DND-41 (cell line): ENCODE measurements at regions not wholly inside any gene's neighbourhood (a gene's known extent, or its start where the extent isn't known, plus 50 kb on each side); places are given as distances from the start of the nearest gene placed in this dataset.

ENCODE experiments used
- ATAC-seq: fragments of 200-7000 bp; cut with Tn5 transposase; 3 replicates; pipeline ENCODE4 v1.9.1; 2021; ENCODE audit warnings: low read depth; ENCODE audit not compliant: insufficient read depth
- DNase-seq: peaks from one replicate; pipeline ENCODE4 v3.0.0-alpha.2; 2020
- H2AFZ ChIP-seq: 2 replicates; pipeline ENCODE4 v1.6.0; 2012; ENCODE audit warnings: low read depth, low read length
- H3K27ac ChIP-seq: 2 replicates; pipeline ENCODE4 v1.5.1; 2012; ENCODE audit warnings: low read length, inconsistent platforms
- H3K27me3 ChIP-seq: fragments of 200-600 bp; sonication (generic); 2 replicates; pipeline ENCODE4 v1.6.0; 2012; ENCODE audit warnings: low read length, mild to moderate bottlenecking, inconsistent platforms; ENCODE audit not compliant: insufficient read depth, poor library complexity
- H3K36me3 ChIP-seq: 2 replicates; pipeline ENCODE4 v1.5.1; 2012; ENCODE audit warnings: low read length, inconsistent platforms; ENCODE audit not compliant: insufficient read depth
- H3K4me1 ChIP-seq: 2 replicates; pipeline ENCODE4 v1.5.1; 2012; ENCODE audit warnings: mild to moderate bottlenecking, low read length; ENCODE audit not compliant: insufficient read depth
- H3K4me2 ChIP-seq: 2 replicates; pipeline ENCODE4 v1.6.0; 2012; ENCODE audit warnings: mild to moderate bottlenecking, moderate library complexity, low read length, inconsistent platforms; ENCODE audit not compliant: insufficient read depth
- H3K4me3 ChIP-seq, 2 experiments: fragments of 200-600 bp in 1 of 2; shearing (Covaris generic) in 1 of 2; 2 replicates each; pipeline ENCODE4 v1.5.1; 2012 to 2016; ENCODE audit warnings: inconsistent platforms in 2 of 2, low read length in 2 of 2, mild to moderate bottlenecking in 2 of 2, low read depth in 1 of 2, moderate library complexity in 1 of 2
- H3K79me2 ChIP-seq: 2 replicates; pipeline ENCODE4 v1.6.0; 2012; ENCODE audit warnings: low read length, inconsistent platforms; ENCODE audit not compliant: insufficient read depth
- H3K9ac ChIP-seq: 2 replicates; pipeline ENCODE4 v1.6.0; 2012; ENCODE audit warnings: low read depth, mild to moderate bottlenecking, inconsistent platforms, low read length, moderate library complexity
- H3K9me3 ChIP-seq: 2 replicates; pipeline ENCODE4 v1.5.1; 2012; ENCODE audit warnings: low read length, moderate library complexity, mild to moderate bottlenecking, inconsistent platforms; ENCODE audit not compliant: insufficient read depth, severe bottlenecking
- H4K20me1 ChIP-seq: 2 replicates; pipeline ENCODE4 v1.6.0; 2012; ENCODE audit warnings: low read length; ENCODE audit not compliant: insufficient read depth
- EZH2 ChIP-seq: IDR thresholded peaks from 3 replicates; pipeline ENCODE4 v1.6.1; 2012; ENCODE audit warnings: borderline replicate concordance, low read depth, mild to moderate bottlenecking, moderate library complexity, low read length, inconsistent platforms; ENCODE audit not compliant: severe bottlenecking
- TF ChIP-seq, protein P1 (sequence below): IDR thresholded peaks from 2 replicates; pipeline ENCODE4 v1.5.1; 2012; ENCODE audit warnings: borderline replicate concordance, low read length, moderate library complexity, mild to moderate bottlenecking; ENCODE audit not compliant: poor library complexity, severe bottlenecking; ENCODE audit errors: extremely low read depth

DNA sequence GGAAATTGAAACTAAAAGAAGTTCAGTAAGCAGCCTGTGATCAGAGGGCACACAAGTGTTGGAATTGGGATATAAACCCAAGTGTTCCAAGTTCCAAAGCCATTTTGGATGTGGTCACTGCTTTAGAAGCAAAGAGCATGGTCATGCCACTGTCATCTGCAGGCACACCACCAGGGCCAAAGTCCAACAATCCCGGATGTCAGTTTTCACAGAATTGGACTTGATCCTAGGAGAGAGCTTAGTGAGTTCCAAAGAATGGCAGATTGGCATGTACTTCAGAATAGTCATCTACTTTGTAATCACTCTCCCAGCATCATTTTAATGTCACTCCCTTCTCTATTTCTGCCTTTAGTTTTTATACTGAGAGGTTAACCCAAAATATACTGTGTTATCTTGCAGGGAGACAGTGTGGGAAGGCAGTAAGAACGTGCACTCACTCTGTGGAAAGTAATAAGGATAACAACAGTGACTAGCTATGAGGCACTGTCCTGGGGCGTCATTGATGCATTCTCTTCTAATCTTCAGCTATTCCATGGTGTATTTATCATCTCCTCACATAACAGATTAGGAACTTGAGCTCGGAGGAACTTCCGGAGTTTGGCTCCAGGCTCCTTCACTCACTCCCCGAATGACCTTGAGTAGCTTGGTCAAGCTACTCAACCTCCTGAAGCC, 388.0 kb downstream of the ACTL7B start:
- Histone ChIP-seq H3K36me3 (no peaks in the 10 kb centered on the region), H3K27me3 (no peaks in the 10 kb centered on the region), H3K9me3 (no peaks in the 10 kb centered on the region), H2AFZ (no peak overlapping the region), H3K4me3 (no peak overlapping the region), H3K4me1 (no peaks in the 10 kb centered on the region), H3K9ac (no peak overlapping the region), H3K27ac (no peak overlapping the region), H3K79me2 (no peaks in the 10 kb centered on the region), H3K4me2 (no peak overlapping the region), H4K20me1 (no peaks in the 10 kb centered on the region)
- no peak for ATAC-seq
- TF ChIP-seq, protein P1, sequence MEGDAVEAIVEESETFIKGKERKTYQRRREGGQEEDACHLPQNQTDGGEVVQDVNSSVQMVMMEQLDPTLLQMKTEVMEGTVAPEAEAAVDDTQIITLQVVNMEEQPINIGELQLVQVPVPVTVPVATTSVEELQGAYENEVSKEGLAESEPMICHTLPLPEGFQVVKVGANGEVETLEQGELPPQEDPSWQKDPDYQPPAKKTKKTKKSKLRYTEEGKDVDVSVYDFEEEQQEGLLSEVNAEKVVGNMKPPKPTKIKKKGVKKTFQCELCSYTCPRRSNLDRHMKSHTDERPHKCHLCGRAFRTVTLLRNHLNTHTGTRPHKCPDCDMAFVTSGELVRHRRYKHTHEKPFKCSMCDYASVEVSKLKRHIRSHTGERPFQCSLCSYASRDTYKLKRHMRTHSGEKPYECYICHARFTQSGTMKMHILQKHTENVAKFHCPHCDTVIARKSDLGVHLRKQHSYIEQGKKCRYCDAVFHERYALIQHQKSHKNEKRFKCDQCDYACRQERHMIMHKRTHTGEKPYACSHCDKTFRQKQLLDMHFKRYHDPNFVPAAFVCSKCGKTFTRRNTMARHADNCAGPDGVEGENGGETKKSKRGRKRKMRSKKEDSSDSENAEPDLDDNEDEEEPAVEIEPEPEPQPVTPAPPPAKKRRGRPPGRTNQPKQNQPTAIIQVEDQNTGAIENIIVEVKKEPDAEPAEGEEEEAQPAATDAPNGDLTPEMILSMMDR: no peak
- no peak for TF ChIP-seq EZH2
- DNase-seq: no peak

DNA sequence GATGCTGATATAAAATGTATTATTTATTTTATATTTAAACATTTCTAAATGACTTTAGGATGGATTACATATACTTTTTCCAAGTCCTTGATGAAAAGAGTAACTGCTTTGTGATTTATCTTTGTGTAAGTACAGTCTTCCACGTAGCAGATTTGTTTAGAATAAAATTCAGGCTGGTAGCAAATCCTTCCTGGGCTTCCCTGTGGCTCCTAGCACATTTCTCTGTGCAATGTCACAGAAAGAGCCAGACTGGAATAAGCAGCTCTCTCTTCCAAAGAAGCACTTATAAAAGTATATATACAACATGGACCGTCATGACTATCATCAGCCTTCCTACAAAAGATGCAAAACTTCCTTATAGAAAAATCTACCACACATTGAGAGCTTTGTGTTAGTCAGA, 388.6 kb downstream of the ACTL7B start:
- Histone ChIP-seq H3K79me2 (no peaks in the 10 kb centered on the region), H3K4me3 (no peak overlapping the region), H3K9ac (no peak overlapping the region), H3K27me3 (no peaks in the 10 kb centered on the region), H3K27ac (no peak overlapping the region), H3K9me3 (no peaks in the 10 kb centered on the region), H4K20me1 (no peaks in the 10 kb centered on the region), H3K4me1 (no peaks in the 10 kb centered on the region), H3K36me3 (no peaks in the 10 kb centered on the region), H3K4me2 (no peak overlapping the region), H2AFZ (no peak overlapping the region)
- TF ChIP-seq, protein P1: no peak
- TF ChIP-seq EZH2: no peak
- DNase-seq: no peak
- ATAC-seq: no peak

DNA sequence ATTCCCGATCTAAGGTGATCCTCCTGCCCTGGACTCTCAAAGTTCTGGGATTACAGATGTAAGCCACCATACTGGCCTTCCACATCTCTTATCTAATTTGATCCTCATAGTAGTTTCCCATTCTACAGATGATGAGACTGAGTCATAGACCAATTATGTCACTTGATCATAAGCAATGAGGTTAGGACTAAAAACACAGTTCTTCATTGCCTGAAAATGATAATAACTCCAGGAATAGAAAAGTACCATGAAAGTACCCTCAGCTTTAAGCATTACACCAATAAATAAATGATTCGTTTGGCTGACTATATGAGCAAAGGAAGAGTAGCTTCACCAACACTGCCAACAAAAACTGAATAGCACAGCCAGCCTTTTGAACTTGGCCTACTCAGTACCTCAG, 389.5 kb downstream of the ACTL7B start:
- TF ChIP-seq, protein P1: no peak
- no peak for TF ChIP-seq EZH2
- no peak overlapping the region for H3K4me3 ChIP-seq
- no peak for DNase-seq

More for the DNA sequence above, 389.5 kb downstream of the ACTL7B start:
- Histone ChIP-seq H3K36me3 (no peaks in the 10 kb centered on the region), H3K79me2 (no peaks in the 10 kb centered on the region), H3K27ac (no peak overlapping the region), H3K9me3 (no peaks in the 10 kb centered on the region), H4K20me1 (no peaks in the 10 kb centered on the region), H2AFZ (no peak overlapping the region), H3K9ac (no peak overlapping the region), H3K4me2 (no peak overlapping the region), H3K27me3 (no peaks in the 10 kb centered on the region), H3K4me1 (no peaks in the 10 kb centered on the region)
- ATAC-seq: no peak
